ENCODE measurements at regions not wholly inside any gene's neighbourhood (a gene's known extent, or its start where the extent isn't known, plus 50 kb on each side); places are given as distances from the start of the nearest gene placed in this dataset.

- TF ChIP-seq POLR2AphosphoS5 (IDR thresholded peaks at IDR 0.05; ENCODE audit: low read depth, low read length) (no peak), SPI1 (IDR thresholded peaks at IDR 0.05; ENCODE audit: low read depth, low read length) (no peak), TAF1 (IDR thresholded peaks at IDR 0.05; ENCODE audit: low read depth, low read length) (no peak), POLR2A (IDR thresholded peaks at IDR 0.05; ENCODE audit: low read depth, low read length) (no peak), PAX5 (IDR thresholded peaks at IDR 0.05; ENCODE audit: insufficient read depth, low read length, severe bottlenecking) (no peak), POU2F2 (IDR thresholded peaks at IDR 0.05; ENCODE audit: low read depth, low read length) (no peak)
Observed at GRCh38 chr3:99522147-99522546, 116.2 kb upstream of the COL8A1 start.
